HEK293 (cell line): ENCODE measurements at regions not wholly inside any gene's neighbourhood (a gene's known extent, or its start where the extent isn't known, plus 50 kb on each side); places are given as distances from the start of the nearest gene placed in this dataset.

Experiments
- SETDB1 ChIP-seq: IDR thresholded peaks from one replicate; pipeline ENCODE4 v1.6.1; 2017; ENCODE audit warnings: mild to moderate bottlenecking, low read length, moderate library complexity, mixed read lengths; ENCODE audit not compliant: insufficient read length
- ZBTB17 ChIP-seq: fragments of 450-650 bp; formaldehyde crosslinking; IDR thresholded peaks from 2 replicates; pipeline ENCODE4 v1.5.1; 2016; ENCODE audit warnings: missing biosample characterization, missing genetic modification characterization
- ZFP3 ChIP-seq: fragments of 450-650 bp; formaldehyde crosslinking; IDR thresholded peaks from 2 replicates; pipeline ENCODE4 v1.5.1; 2016; ENCODE audit warnings: low read depth, missing biosample characterization, missing genetic modification characterization
- ZFP69B ChIP-seq: fragments of 450-650 bp; formaldehyde crosslinking; IDR thresholded peaks from 2 replicates; pipeline ENCODE4 v1.5.1; 2016; ENCODE audit warnings: missing biosample characterization, missing genetic modification characterization
- ZNF138 ChIP-seq: fragments of 450-650 bp; formaldehyde crosslinking; IDR thresholded peaks from 2 replicates; pipeline ENCODE4 v1.5.1; 2016; ENCODE audit warnings: missing biosample characterization, missing genetic modification characterization, borderline replicate concordance
- ZNF23 ChIP-seq: fragments of 450-650 bp; formaldehyde crosslinking; IDR thresholded peaks from 2 replicates; pipeline ENCODE4 v1.5.1; 2016; ENCODE audit warnings: missing biosample characterization, missing genetic modification characterization, borderline replicate concordance
- ZNF555 ChIP-seq: fragments of 450-650 bp; formaldehyde crosslinking; conservative IDR thresholded peaks from 2 replicates; pipeline ENCODE4 v1.5.1; 2017; ENCODE audit warnings: missing biosample characterization, mild to moderate bottlenecking, missing genetic modification characterization, inconsistent platforms
- ZNF558 ChIP-seq: fragments of 450-650 bp; formaldehyde crosslinking; IDR thresholded peaks from 2 replicates; pipeline ENCODE4 v1.5.1; 2016; ENCODE audit warnings: missing biosample characterization, missing genetic modification characterization
- ZNF792 ChIP-seq: fragments of 450-650 bp; formaldehyde crosslinking; IDR thresholded peaks from 2 replicates; pipeline ENCODE4 v1.5.1; 2016; ENCODE audit warnings: missing biosample characterization, missing genetic modification characterization
- TF ChIP-seq, protein P1 (sequence below): fragments of 450-650 bp; formaldehyde crosslinking; IDR thresholded peaks from 2 replicates; pipeline ENCODE4 v1.5.1; 2016; ENCODE audit warnings: missing biosample characterization, missing genetic modification characterization
- TF ChIP-seq, protein P2 (sequence below): fragments of 450-650 bp; formaldehyde crosslinking; IDR thresholded peaks from 2 replicates; pipeline ENCODE4 v1.5.1; 2016; ENCODE audit warnings: missing biosample characterization, missing genetic modification characterization
- TF ChIP-seq, protein P3 (sequence below): fragments of 450-650 bp; formaldehyde crosslinking; IDR thresholded peaks from 2 replicates; pipeline ENCODE4 v1.5.1; 2016; ENCODE audit warnings: missing biosample characterization, missing genetic modification characterization, low read depth
- TF ChIP-seq, protein P4 (sequence below): fragments of 450-650 bp; formaldehyde crosslinking; IDR thresholded peaks from 2 replicates; pipeline ENCODE4 v1.5.1; 2016; ENCODE audit warnings: missing biosample characterization, missing genetic modification characterization
- TF ChIP-seq, protein P5 (sequence below): fragments of 450-650 bp; formaldehyde crosslinking; IDR thresholded peaks from 2 replicates; pipeline ENCODE4 v1.5.1; 2016; ENCODE audit warnings: missing biosample characterization, missing genetic modification characterization

DNA sequence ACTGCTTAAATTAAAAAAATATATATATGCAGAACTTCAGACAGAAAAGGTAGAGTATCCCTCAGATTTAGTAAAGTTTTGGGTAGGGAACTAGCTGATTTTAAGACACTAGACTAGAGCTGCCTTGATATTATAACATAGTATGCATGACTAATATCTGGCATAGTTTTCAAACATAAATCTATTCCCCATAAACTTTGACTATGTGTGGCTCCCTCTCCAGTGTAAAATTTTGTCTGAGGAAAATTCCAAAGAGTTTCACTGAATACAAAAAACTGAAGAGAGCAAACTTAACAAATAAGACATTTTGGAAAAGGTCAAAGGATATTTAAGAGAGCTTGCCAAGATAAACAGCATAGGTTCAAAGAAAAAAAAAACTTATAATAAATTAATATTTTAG is 66.2 kb upstream of the ZNF462 start:
- no peak for TF ChIP-seq ZNF138 (tag by site-specific recombination)
- TF ChIP-seq, protein P1, sequence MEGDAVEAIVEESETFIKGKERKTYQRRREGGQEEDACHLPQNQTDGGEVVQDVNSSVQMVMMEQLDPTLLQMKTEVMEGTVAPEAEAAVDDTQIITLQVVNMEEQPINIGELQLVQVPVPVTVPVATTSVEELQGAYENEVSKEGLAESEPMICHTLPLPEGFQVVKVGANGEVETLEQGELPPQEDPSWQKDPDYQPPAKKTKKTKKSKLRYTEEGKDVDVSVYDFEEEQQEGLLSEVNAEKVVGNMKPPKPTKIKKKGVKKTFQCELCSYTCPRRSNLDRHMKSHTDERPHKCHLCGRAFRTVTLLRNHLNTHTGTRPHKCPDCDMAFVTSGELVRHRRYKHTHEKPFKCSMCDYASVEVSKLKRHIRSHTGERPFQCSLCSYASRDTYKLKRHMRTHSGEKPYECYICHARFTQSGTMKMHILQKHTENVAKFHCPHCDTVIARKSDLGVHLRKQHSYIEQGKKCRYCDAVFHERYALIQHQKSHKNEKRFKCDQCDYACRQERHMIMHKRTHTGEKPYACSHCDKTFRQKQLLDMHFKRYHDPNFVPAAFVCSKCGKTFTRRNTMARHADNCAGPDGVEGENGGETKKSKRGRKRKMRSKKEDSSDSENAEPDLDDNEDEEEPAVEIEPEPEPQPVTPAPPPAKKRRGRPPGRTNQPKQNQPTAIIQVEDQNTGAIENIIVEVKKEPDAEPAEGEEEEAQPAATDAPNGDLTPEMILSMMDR = no peak
- TF ChIP-seq, protein P2, sequence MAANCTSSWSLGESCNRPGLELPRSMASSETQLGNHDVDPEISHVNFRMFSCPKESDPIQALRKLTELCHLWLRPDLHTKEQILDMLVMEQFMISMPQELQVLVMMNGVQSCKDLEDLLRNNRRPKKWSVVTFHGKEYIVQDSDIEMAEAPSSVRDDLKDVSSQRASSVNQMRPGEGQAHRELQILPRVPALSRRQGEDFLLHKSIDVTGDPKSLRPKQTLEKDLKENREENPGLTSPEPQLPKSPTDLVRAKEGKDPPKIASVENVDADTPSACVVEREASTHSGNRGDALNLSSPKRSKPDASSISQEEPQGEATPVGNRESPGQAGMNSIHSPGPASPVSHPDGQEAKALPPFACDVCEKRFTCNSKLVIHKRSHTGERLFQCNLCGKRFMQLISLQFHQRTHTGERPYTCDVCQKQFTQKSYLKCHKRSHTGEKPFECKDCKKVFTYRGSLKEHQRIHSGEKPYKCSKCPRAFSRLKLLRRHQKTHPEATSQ (tag by site-specific recombination) = no peak
- TF ChIP-seq SETDB1 = no peak
- TF ChIP-seq, protein P3, sequence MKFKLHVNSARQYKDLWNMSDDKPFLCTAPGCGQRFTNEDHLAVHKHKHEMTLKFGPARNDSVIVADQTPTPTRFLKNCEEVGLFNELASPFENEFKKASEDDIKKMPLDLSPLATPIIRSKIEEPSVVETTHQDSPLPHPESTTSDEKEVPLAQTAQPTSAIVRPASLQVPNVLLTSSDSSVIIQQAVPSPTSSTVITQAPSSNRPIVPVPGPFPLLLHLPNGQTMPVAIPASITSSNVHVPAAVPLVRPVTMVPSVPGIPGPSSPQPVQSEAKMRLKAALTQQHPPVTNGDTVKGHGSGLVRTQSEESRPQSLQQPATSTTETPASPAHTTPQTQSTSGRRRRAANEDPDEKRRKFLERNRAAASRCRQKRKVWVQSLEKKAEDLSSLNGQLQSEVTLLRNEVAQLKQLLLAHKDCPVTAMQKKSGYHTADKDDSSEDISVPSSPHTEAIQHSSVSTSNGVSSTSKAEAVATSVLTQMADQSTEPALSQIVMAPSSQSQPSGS (tag by site-specific recombination) = no peak
- TF ChIP-seq, protein P4, sequence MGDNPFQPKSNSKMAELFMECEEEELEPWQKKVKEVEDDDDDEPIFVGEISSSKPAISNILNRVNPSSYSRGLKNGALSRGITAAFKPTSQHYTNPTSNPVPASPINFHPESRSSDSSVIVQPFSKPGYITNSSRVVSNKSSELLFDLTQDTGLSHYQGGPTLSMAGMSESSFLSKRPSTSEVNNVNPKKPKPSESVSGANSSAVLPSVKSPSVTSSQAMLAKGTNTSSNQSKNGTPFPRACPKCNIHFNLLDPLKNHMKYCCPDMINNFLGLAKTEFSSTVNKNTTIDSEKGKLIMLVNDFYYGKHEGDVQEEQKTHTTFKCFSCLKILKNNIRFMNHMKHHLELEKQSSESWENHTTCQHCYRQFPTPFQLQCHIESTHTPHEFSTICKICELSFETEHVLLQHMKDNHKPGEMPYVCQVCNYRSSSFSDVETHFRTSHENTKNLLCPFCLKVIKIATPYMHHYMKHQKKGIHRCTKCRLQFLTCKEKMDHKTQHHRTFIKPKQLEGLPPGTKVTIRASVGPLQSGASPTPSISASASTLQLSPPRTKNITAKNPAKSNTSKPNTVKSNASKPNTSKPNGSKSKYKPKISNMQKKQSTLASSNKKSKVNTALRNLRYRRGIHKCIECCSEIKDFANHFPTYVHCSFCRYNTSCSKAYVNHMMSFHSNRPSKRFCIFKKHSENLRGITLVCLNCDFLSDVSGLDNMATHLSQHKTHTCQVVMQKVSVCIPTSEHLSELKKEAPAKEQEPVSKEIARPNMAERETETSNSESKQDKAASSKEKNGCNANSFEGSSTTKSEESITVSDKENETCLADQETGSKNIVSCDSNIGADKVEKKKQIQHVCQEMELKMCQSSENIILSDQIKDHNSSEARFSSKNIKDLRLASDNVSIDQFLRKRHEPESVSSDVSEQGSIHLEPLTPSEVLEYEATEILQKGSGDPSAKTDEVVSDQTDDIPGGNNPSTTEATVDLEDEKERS (tag by site-specific recombination) = no peak
- TF ChIP-seq ZNF558 = no peak
- TF ChIP-seq ZBTB17 (tag by site-specific recombination) = no peak
- TF ChIP-seq, protein P5, sequence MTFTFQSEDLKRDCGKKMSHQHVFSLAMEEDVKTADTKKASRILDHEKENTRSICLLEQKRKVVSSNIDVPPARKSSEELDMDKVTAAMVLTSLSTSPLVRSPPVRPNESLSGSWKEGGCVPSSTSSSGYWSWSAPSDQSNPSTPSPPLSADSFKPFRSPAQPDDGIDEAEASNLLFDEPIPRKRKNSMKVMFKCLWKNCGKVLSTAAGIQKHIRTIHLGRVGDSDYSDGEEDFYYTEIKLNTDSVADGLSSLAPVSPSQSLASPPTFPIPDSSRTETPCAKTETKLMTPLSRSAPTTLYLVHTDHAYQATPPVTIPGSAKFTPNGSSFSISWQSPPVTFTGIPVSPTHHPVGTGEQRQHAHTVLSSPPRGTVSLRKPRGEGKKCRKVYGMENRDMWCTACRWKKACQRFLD = no peak
- TF ChIP-seq ZNF23 (tag by site-specific recombination) = no peak
- no peak for TF ChIP-seq ZFP3 (tag by site-specific recombination)
- TF ChIP-seq ZNF792 (tag by site-specific recombination) = no peak
- TF ChIP-seq ZFP69B = no peak
- TF ChIP-seq ZNF555 (tag by site-specific recombination) = no peak
